Osteoblast (primary cell): ENCODE measurements at regions not wholly inside any gene's neighbourhood (a gene's known extent, or its start where the extent isn't known, plus 50 kb on each side); places are given as distances from the start of the nearest gene placed in this dataset.

Experiments
- DNase-seq: peaks from one replicate; pipeline ENCODE4 v3.0.0; 2011; ENCODE audit warnings: low spot score, mixed read lengths; ENCODE audit not compliant: insufficient read length; ENCODE audit errors: missing footprints
- H2AFZ ChIP-seq: 2 replicates; pipeline ENCODE4 v1.6.0; 2011; ENCODE audit warnings: mild to moderate bottlenecking, low read length
- H3K27ac ChIP-seq: 2 replicates; pipeline ENCODE4 v1.5.1; 2011; ENCODE audit warnings: mild to moderate bottlenecking, low read depth, low read length, moderate library complexity
- H3K27me3 ChIP-seq: 2 replicates; pipeline ENCODE4 v1.6.0; 2012; ENCODE audit warnings: mild to moderate bottlenecking, control low read depth, inconsistent platforms, low read length, moderate library complexity; ENCODE audit not compliant: insufficient read depth
- H3K36me3 ChIP-seq: 2 replicates; pipeline ENCODE4 v1.5.1; 2011; ENCODE audit warnings: mild to moderate bottlenecking, low read length, control low read depth, moderate library complexity; ENCODE audit not compliant: insufficient read depth
- H3K4me1 ChIP-seq: 2 replicates; pipeline ENCODE4 v1.5.1; 2011; ENCODE audit warnings: mild to moderate bottlenecking, low read length, control low read depth, moderate library complexity; ENCODE audit not compliant: insufficient read depth
- H3K4me2 ChIP-seq: 2 replicates; pipeline ENCODE4 v1.6.0; 2011; ENCODE audit warnings: mild to moderate bottlenecking, low read length; ENCODE audit not compliant: insufficient read depth
- H3K4me3 ChIP-seq: fragments of 200-600 bp; sonication (generic); 3 replicates; pipeline ENCODE4 v1.5.1; 2012; ENCODE audit warnings: mild to moderate bottlenecking, low read length, inconsistent platforms; ENCODE audit not compliant: insufficient read depth
- H3K79me2 ChIP-seq: 2 replicates; pipeline ENCODE4 v1.6.0; 2012; ENCODE audit warnings: mild to moderate bottlenecking, low read length, control low read depth, inconsistent platforms; ENCODE audit not compliant: insufficient read depth
- H3K9me3 ChIP-seq: 2 replicates; pipeline ENCODE4 v1.5.1; 2011; ENCODE audit warnings: low read depth, low read length, control low read depth
- H4K20me1 ChIP-seq: 2 replicates; pipeline ENCODE4 v1.6.0; 2012; ENCODE audit warnings: mild to moderate bottlenecking, low read length, control low read depth; ENCODE audit not compliant: insufficient read depth
- CTCF ChIP-seq: IDR thresholded peaks from 2 replicates; pipeline ENCODE4 v1.5.1; 2011; ENCODE audit warnings: mild to moderate bottlenecking, low read depth, low read length, moderate library complexity; ENCODE audit errors: extremely low read depth

- Histone ChIP-seq H3K79me2 (no peaks in the 10 kb centered on the region), H3K9me3 (peaks cover 4% of the 10 kb centered on the region), H3K36me3 (no peaks in the 10 kb centered on the region), H3K4me2 (no peak overlapping the region), H3K27ac (no peak overlapping the region), H3K27me3 (no peaks in the 10 kb centered on the region), H2AFZ (no peak overlapping the region), H4K20me1 (no peaks in the 10 kb centered on the region), H3K4me1 (no peaks in the 10 kb centered on the region), H3K4me3 (no peak overlapping the region)
- no peak for DNase-seq
- no peak for TF ChIP-seq CTCF
Observed at GRCh38 chrX:125262836-125263235, 56.8 kb upstream of the TEX13C start.

GRCh38 chrX:125266153-125266660 is 53.5 kb upstream of the TEX13C start:
- no peak for TF ChIP-seq CTCF
- H3K79me2 ChIP-seq = no peaks in the 10 kb centered on the region
- no peak for DNase-seq
- no peaks in the 10 kb centered on the region for H4K20me1 ChIP-seq
- H3K9me3 ChIP-seq = peaks cover 4% of the 10 kb centered on the region
- H3K27me3 ChIP-seq = no peaks in the 10 kb centered on the region
- H3K36me3 ChIP-seq = no peaks in the 10 kb centered on the region
- no peaks in the 10 kb centered on the region for H3K4me1 ChIP-seq
- no peak overlapping the region for H3K4me2 ChIP-seq
- H3K4me3 ChIP-seq = no peak overlapping the region
- no peak overlapping the region for H3K27ac ChIP-seq
- no peak overlapping the region for H2AFZ ChIP-seq
